ENCODE measurements at regions not wholly inside any gene's neighbourhood (a gene's known extent, or its start where the extent isn't known, plus 50 kb on each side); places are given as distances from the start of the nearest gene placed in this dataset.

DNA sequence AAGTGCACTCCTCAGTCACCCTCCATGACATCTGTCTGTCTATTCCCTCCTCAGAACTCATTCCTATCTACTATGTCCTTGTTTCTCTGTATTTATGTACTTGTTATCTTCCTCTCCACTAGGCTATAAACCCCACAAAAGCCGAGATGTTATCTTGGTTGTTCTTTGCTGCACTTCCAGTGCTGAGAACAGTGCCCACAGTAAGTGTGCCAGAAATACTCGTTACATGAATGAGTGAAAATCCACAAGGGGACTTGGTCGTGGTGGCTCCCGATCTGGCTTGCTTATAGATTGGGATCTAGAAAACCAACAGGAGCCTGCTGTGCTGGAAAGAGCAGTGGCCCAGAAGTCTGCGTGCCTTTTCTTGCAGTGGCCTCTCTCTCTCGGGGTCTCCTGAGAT, 111.9 kb upstream of the PRMT8 start:
- H2BK20ac ChIP-seq (ENCODE audit: low read depth, low read length) = no peak overlapping the region
- H3K79me1 ChIP-seq (ENCODE audit: low read depth in 1 of 2, low read length in 2 of 2) = no peaks in the 10 kb centered on the region
- CTCF ChIA-PET = no interaction called here
- no peak overlapping the region for H4K91ac ChIP-seq (ENCODE audit: insufficient read depth, low read depth, low read length)
- no peaks in the 10 kb centered on the region for H3K9me3 ChIP-seq (ENCODE audit: control insufficient read depth, insufficient read depth, low read length)
- no peak overlapping the region for H2BK15ac ChIP-seq (ENCODE audit: low read depth, low read length)
- in situ Hi-C loops (cut with MboI; ENCODE audit: low sequenced_read_pairs) (no loop called here), intact Hi-C loops (cut with micrococcal nuclease) (no loop called here), dilution Hi-C loops (cut with HindIII; ENCODE audit: low sequenced_read_pairs, unreplicated experiment) (no loop called here)
- no peaks in the 10 kb centered on the region for H4K20me1 ChIP-seq (ENCODE audit: insufficient read depth, low read length)
- no peak overlapping the region for H2BK5ac ChIP-seq (ENCODE audit: low read depth, low read length, poor library complexity, severe bottlenecking)
- no peaks in the 10 kb centered on the region for H3K4me1 ChIP-seq (ENCODE audit: control insufficient read depth, insufficient read depth, low read length)
- H3K9me1 ChIP-seq (ENCODE audit: insufficient read depth, low read length) = no peaks in the 10 kb centered on the region
- H2AK9ac ChIP-seq (replicated peaks; ENCODE audit: low read depth, low read length, poor library complexity) = no peak overlapping the region
- no peak overlapping the region for H2AFZ ChIP-seq (replicated peaks; ENCODE audit: low read length, poor library complexity)
- DNase-seq (no peak), ATAC-seq (ENCODE audit: low read depth) (no peak)
- H3K4ac ChIP-seq (ENCODE audit: low read depth, low read length) = no peak overlapping the region
- H3K18ac ChIP-seq (ENCODE audit: low read depth, low read length) = no peak overlapping the region
- no peak overlapping the region for H3K4me3 ChIP-seq (ENCODE audit: insufficient read depth, low read depth, low read length)
- no peak overlapping the region for H3K27ac ChIP-seq (ENCODE audit: insufficient read depth, low read length)
- H4K5ac ChIP-seq (ENCODE audit: low read depth, low read length) = no peak overlapping the region
- POLR2A ChIA-PET (ENCODE audit: unreplicated experiment) = no interaction called here
- no TSS peak for BruUV-seq (replicated peaks)
- peaks cover 2% of the 10 kb centered on the region for H3K27me3 ChIP-seq (ENCODE audit: control insufficient read depth, insufficient read depth, low read length)
- H3K56ac ChIP-seq (ENCODE audit: extremely low read depth, insufficient read depth, low read length) = no peak overlapping the region
- no peaks in the 10 kb centered on the region for H3K36me3 ChIP-seq (ENCODE audit: control insufficient read depth, insufficient read depth, low read length)
- H3K23ac ChIP-seq (ENCODE audit: low read depth, low read length) = no peak overlapping the region
- WGBS, 2 experiments (ENCODE audit: extremely low coverage in 2 of 2, insufficient read length in 1 of 2) = 0% methylated on average over 1 of the region's 6 CpGs; no CpG with 5 or more reads in 1 of the 2 experiments
- no peak overlapping the region for H3K9ac ChIP-seq (ENCODE audit: low read depth, low read length)
- no peak overlapping the region for H3K14ac ChIP-seq (replicated peaks; ENCODE audit: low read depth, low read length)
- no peak overlapping the region for H4K8ac ChIP-seq (ENCODE audit: low read depth in 2 of 2, low read length in 2 of 2)
- TF ChIP-seq POLR2A (IDR thresholded peaks at IDR 0.05; ENCODE audit: low read depth, low read length) (no peak), BHLHE40 (IDR thresholded peaks at IDR 0.05; ENCODE audit: low read depth, low read length) (no peak), CEBPB (IDR thresholded peaks at IDR 0.05; ENCODE audit: low read depth, low read length) (no peak), MAFK (IDR thresholded peaks at IDR 0.05; ENCODE audit: low read depth, low read length) (no peak), CHD1 (IDR thresholded peaks at IDR 0.05; ENCODE audit: low read depth, low read length) (no peak), MXI1 (IDR thresholded peaks at IDR 0.05; ENCODE audit: borderline replicate concordance, low read depth, low read length) (no peak), RCOR1 (IDR thresholded peaks at IDR 0.05; ENCODE audit: insufficient replicate concordance, low read length) (no peak), RFX5 (IDR thresholded peaks at IDR 0.05; ENCODE audit: low read depth, low read length) (no peak), MAZ (IDR thresholded peaks at IDR 0.05; ENCODE audit: borderline replicate concordance, low read depth, low read length) (no peak), SMC3 (IDR thresholded peaks at IDR 0.05; ENCODE audit: low read depth, low read length) (no peak), RAD21 (IDR thresholded peaks at IDR 0.05; ENCODE audit: low read length) (no peak), NFE2L2 (IDR thresholded peaks at IDR 0.05; ENCODE audit: low read depth, low read length) (no peak), FOS (IDR thresholded peaks at IDR 0.05; ENCODE audit: low read depth, low read length) (no peak)
- TF ChIP-seq, protein P1, sequence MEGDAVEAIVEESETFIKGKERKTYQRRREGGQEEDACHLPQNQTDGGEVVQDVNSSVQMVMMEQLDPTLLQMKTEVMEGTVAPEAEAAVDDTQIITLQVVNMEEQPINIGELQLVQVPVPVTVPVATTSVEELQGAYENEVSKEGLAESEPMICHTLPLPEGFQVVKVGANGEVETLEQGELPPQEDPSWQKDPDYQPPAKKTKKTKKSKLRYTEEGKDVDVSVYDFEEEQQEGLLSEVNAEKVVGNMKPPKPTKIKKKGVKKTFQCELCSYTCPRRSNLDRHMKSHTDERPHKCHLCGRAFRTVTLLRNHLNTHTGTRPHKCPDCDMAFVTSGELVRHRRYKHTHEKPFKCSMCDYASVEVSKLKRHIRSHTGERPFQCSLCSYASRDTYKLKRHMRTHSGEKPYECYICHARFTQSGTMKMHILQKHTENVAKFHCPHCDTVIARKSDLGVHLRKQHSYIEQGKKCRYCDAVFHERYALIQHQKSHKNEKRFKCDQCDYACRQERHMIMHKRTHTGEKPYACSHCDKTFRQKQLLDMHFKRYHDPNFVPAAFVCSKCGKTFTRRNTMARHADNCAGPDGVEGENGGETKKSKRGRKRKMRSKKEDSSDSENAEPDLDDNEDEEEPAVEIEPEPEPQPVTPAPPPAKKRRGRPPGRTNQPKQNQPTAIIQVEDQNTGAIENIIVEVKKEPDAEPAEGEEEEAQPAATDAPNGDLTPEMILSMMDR (conservative IDR thresholded peaks at IDR 0.05; ENCODE audit: low read depth, low read length) = no peak
- TF ChIP-seq, protein P2, sequence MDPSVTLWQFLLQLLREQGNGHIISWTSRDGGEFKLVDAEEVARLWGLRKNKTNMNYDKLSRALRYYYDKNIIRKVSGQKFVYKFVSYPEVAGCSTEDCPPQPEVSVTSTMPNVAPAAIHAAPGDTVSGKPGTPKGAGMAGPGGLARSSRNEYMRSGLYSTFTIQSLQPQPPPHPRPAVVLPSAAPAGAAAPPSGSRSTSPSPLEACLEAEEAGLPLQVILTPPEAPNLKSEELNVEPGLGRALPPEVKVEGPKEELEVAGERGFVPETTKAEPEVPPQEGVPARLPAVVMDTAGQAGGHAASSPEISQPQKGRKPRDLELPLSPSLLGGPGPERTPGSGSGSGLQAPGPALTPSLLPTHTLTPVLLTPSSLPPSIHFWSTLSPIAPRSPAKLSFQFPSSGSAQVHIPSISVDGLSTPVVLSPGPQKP (IDR thresholded peaks at IDR 0.05; ENCODE audit: borderline replicate concordance, low read depth, low read length) = no peak
- TF ChIP-seq, protein P3, sequence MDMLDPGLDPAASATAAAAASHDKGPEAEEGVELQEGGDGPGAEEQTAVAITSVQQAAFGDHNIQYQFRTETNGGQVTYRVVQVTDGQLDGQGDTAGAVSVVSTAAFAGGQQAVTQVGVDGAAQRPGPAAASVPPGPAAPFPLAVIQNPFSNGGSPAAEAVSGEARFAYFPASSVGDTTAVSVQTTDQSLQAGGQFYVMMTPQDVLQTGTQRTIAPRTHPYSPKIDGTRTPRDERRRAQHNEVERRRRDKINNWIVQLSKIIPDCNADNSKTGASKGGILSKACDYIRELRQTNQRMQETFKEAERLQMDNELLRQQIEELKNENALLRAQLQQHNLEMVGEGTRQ (IDR thresholded peaks at IDR 0.05; ENCODE audit: low read depth, low read length) = no peak
- no peak overlapping the region for H2AK5ac ChIP-seq (ENCODE audit: low read depth, low read length)
- H2BK120ac ChIP-seq (ENCODE audit: low read depth, low read length) = no peak overlapping the region
- no peak overlapping the region for H3K4me2 ChIP-seq (ENCODE audit: low read depth, low read length)

Data from IMR-90 (cell line).